Ishikawa (cell line): ENCODE measurements at regions not wholly inside any gene's neighbourhood (a gene's known extent, or its start where the extent isn't known, plus 50 kb on each side); places are given as distances from the start of the nearest gene placed in this dataset.

Experiments used
- CEBPB ChIP-seq: IDR thresholded peaks from 2 replicates; pipeline ENCODE4 v1.6.1; 2012
- CREB1 ChIP-seq: IDR thresholded peaks from 2 replicates; pipeline ENCODE4 v1.6.1; 2012; ENCODE audit warnings: low read depth
- EGR1 ChIP-seq: IDR thresholded peaks from 2 replicates; pipeline ENCODE4 v1.6.1; 2012
- EP300 ChIP-seq: IDR thresholded peaks from 2 replicates; pipeline ENCODE4 v1.6.1; 2012; ENCODE audit warnings: borderline replicate concordance
- FOXM1 ChIP-seq: IDR thresholded peaks from 2 replicates; pipeline ENCODE4 v1.6.1; 2012; ENCODE audit warnings: low read depth, borderline replicate concordance
- MAX ChIP-seq: IDR thresholded peaks from 2 replicates; pipeline ENCODE4 v1.6.1; 2012
- NFIC ChIP-seq: IDR thresholded peaks from 2 replicates; pipeline ENCODE4 v1.6.1; 2012
- RAD21 ChIP-seq: IDR thresholded peaks from 2 replicates; pipeline ENCODE4 v1.6.1; 2012; ENCODE audit warnings: low read depth
- REST ChIP-seq: IDR thresholded peaks from 2 replicates; pipeline ENCODE4 v1.6.1; 2012; ENCODE audit warnings: low read depth, mild to moderate bottlenecking
- TAF1 ChIP-seq: IDR thresholded peaks from 2 replicates; pipeline ENCODE4 v1.6.1; 2012; ENCODE audit warnings: low read depth, mild to moderate bottlenecking
- TCF12 ChIP-seq: IDR thresholded peaks from 2 replicates; pipeline ENCODE4 v1.6.1; 2012; ENCODE audit warnings: low read depth
- TEAD4 ChIP-seq: IDR thresholded peaks from 2 replicates; pipeline ENCODE4 v1.6.1; 2012
- USF1 ChIP-seq: IDR thresholded peaks from 2 replicates; pipeline ENCODE4 v1.6.1; 2012
- YY1 ChIP-seq: IDR thresholded peaks from 2 replicates; pipeline ENCODE4 v1.6.1; 2012; ENCODE audit warnings: low read depth
- ZBTB7A ChIP-seq: IDR thresholded peaks from 2 replicates; pipeline ENCODE4 v1.6.1; 2012; ENCODE audit warnings: low read depth

GRCh38 chr5:174612686-174613085, 111.7 kb upstream of the MSX2 start:
- TF ChIP-seq EP300, result no peak
- no peak for TF ChIP-seq MAX
- no peak for TF ChIP-seq ZBTB7A
- no peak for TF ChIP-seq FOXM1
- no peak for TF ChIP-seq CREB1
- no peak for TF ChIP-seq REST
- TF ChIP-seq TAF1, result no peak
- TF ChIP-seq TCF12, result no peak
- TF ChIP-seq YY1, result no peak
- TF ChIP-seq CEBPB, result no peak
- no peak for TF ChIP-seq EGR1
- TF ChIP-seq RAD21, result no peak
- TF ChIP-seq TEAD4, result no peak
- no peak for TF ChIP-seq USF1
- TF ChIP-seq NFIC, result no peak

GRCh38 chr5:174614500-174615135, 109.8 kb upstream of the MSX2 start:
- no peak for TF ChIP-seq EP300
- TF ChIP-seq ZBTB7A, result no peak
- no peak for TF ChIP-seq RAD21
- TF ChIP-seq CEBPB, result no peak
- no peak for TF ChIP-seq CREB1
- no peak for TF ChIP-seq TAF1
- TF ChIP-seq NFIC, result no peak
- no peak for TF ChIP-seq USF1
- TF ChIP-seq TCF12, result no peak
- TF ChIP-seq REST, result no peak
- TF ChIP-seq MAX, result no peak
- TF ChIP-seq TEAD4, result no peak
- no peak for TF ChIP-seq FOXM1
- TF ChIP-seq YY1, result no peak
- no peak for TF ChIP-seq EGR1

GRCh38 chr5:174616036-174616435, 108.3 kb upstream of the MSX2 start:
- TF ChIP-seq TEAD4, result no peak

GRCh38 chr5:174617285-174617684, 107.1 kb upstream of the MSX2 start:
- no peak for TF ChIP-seq NFIC
- no peak for TF ChIP-seq USF1
- TF ChIP-seq CREB1, result no peak

GRCh38 chr5:174617910-174618309, 106.5 kb upstream of the MSX2 start:
- TF ChIP-seq TCF12 (no peak), EGR1 (no peak), NFIC (no peak), MAX (no peak), CEBPB (no peak), EP300 (no peak), ZBTB7A (no peak), TEAD4 (no peak), RAD21 (no peak), FOXM1 (no peak)

GRCh38 chr5:174618589-174618988, 105.8 kb upstream of the MSX2 start:
- no peak for TF ChIP-seq REST
- no peak for TF ChIP-seq NFIC
- no peak for TF ChIP-seq ZBTB7A
- TF ChIP-seq EP300, result no peak
- TF ChIP-seq RAD21, result no peak
- no peak for TF ChIP-seq TAF1
- TF ChIP-seq FOXM1, result no peak
- no peak for TF ChIP-seq CEBPB
